ENCODE measurements at regions not wholly inside any gene's neighbourhood (a gene's known extent, or its start where the extent isn't known, plus 50 kb on each side); places are given as distances from the start of the nearest gene placed in this dataset.

- Histone ChIP-seq H3K9me3 (ENCODE audit: control insufficient read depth, insufficient read depth, low read length) (0 out of 2 replicates have a peak, but pooled peaks cover 2% of the 10 kb centered on the region), H3K14ac (replicated peaks; ENCODE audit: low read depth, low read length) (no peak overlapping the region), H2AK5ac (ENCODE audit: low read depth, low read length) (no peak overlapping the region), H3K36me3 (ENCODE audit: control insufficient read depth, insufficient read depth, low read length) (no peaks in the 10 kb centered on the region), H2BK15ac (ENCODE audit: low read depth, low read length) (no peak overlapping the region), H3K27me3 (ENCODE audit: control insufficient read depth, insufficient read depth, low read length) (no peaks in the 10 kb centered on the region; the same call in 1 of the 2 replicates), H3K18ac (ENCODE audit: low read depth, low read length) (no peak overlapping the region), H3K9ac (ENCODE audit: low read depth, low read length) (no peak overlapping the region), H3K23ac (ENCODE audit: low read depth, low read length) (no peak overlapping the region), H3K27ac (ENCODE audit: insufficient read depth, low read length) (no peak overlapping the region), H2BK120ac (ENCODE audit: low read depth, low read length) (no peak overlapping the region), H4K91ac (ENCODE audit: insufficient read depth, low read depth, low read length) (no peak overlapping the region), H3K4ac (ENCODE audit: low read depth, low read length) (no peak overlapping the region), H4K8ac (ENCODE audit: low read depth in 2 of 2, low read length in 2 of 2) (no peak overlapping the region), H2BK20ac (ENCODE audit: low read depth, low read length) (no peak overlapping the region), H2BK5ac (ENCODE audit: low read depth, low read length, poor library complexity, severe bottlenecking) (no peak overlapping the region), H2AK9ac (replicated peaks; ENCODE audit: low read depth, low read length, poor library complexity) (no peak overlapping the region), H3K4me1 (ENCODE audit: control insufficient read depth, insufficient read depth, low read length) (no peaks in the 10 kb centered on the region), H3K56ac (ENCODE audit: extremely low read depth, insufficient read depth, low read length) (no peak overlapping the region), H4K20me1 (ENCODE audit: insufficient read depth, low read length) (no peaks in the 10 kb centered on the region), H3K9me1 (ENCODE audit: insufficient read depth, low read length) (0 out of 2 replicates have a peak, but pooled peaks cover 3% of the 10 kb centered on the region), H2AFZ (replicated peaks; ENCODE audit: low read length, poor library complexity) (no peak overlapping the region), H4K5ac (ENCODE audit: low read depth, low read length) (no peak overlapping the region), H3K4me2 (ENCODE audit: low read depth, low read length) (no peak overlapping the region), H3K4me3 (ENCODE audit: insufficient read depth, low read depth, low read length) (no peak overlapping the region), H3K79me1 (ENCODE audit: low read depth in 1 of 2, low read length in 2 of 2) (no peaks in the 10 kb centered on the region)
- intact Hi-C loops (cut with micrococcal nuclease): no loop called here
- dilution Hi-C loops (cut with HindIII; ENCODE audit: low sequenced_read_pairs, unreplicated experiment): no loop called here
- no peak for TF ChIP-seq MAFK (IDR thresholded peaks at IDR 0.05; ENCODE audit: low read depth, low read length)
- no peak for TF ChIP-seq MXI1 (IDR thresholded peaks at IDR 0.05; ENCODE audit: borderline replicate concordance, low read depth, low read length)
- POLR2A ChIA-PET (ENCODE audit: unreplicated experiment): interaction anchor here (0.6 kb wide), 1 partner anchor 238 kb away, joined by 3 read pairs; no protein-coding TSS in a partner anchor
- ATAC-seq (ENCODE audit: low read depth) (no peak), DNase-seq (no peak)
- in situ Hi-C loops (cut with MboI; ENCODE audit: low sequenced_read_pairs): no loop called here
- no CpG with 5 or more reads among the region's 2 CpGs for WGBS, 2 experiments (ENCODE audit: extremely low coverage in 2 of 2, insufficient read length in 1 of 2)
- CTCF ChIA-PET: interaction anchor here (1.9 kb wide), 1 partner anchor 25 kb away, joined by 5 read pairs; no protein-coding TSS in a partner anchor
- no TSS peak for BruUV-seq (replicated peaks)
Observed at GRCh38 chr3:187979564-187979963, 174.4 kb upstream of the LPP start.

All from IMR-90 (cell line).